K562 (cell line): ENCODE measurements at regions not wholly inside any gene's neighbourhood (a gene's known extent, or its start where the extent isn't known, plus 50 kb on each side); places are given as distances from the start of the nearest gene placed in this dataset.

ENCODE experiments used
- ATAC-seq: fragments of 200-7000 bp; cut with Tn5 transposase; 3 replicates; pipeline ENCODE4 v1.9.1; 2020; ENCODE audit warnings: moderate library complexity
- BruUV-seq: library from RNA; stranded (reverse); fragments of 400-500 nt; replicated peaks from 2 replicates; lab custom pipeline; 2021; lab: Mats Ljungman, UMichigan
- CTCF ChIA-PET: fragments of 300-600 bp; formaldehyde crosslinking; extraction: SDS; loops from one replicate; lab custom pipeline; 2021; ENCODE audit warnings: low intra/inter-chr PET ratio; lab: Yijun Ruan, JAX
- POLR2A ChIA-PET: fragments of 300-600, 350-650 bp; sonication (Branson Sonifier 250); formaldehyde crosslinking; extraction: SDS; loops from one replicate; lab custom pipeline; 2021; ENCODE audit warnings: antibody characterized with exemption, inconsistent platforms; lab: Yijun Ruan, JAX
- DNase-seq, 4 experiments: peaks; one replicate each; pipeline versions ENCODE4 v3.0.0 to v3.0.0-alpha.2; 2011 to 2018; ENCODE audit warnings: low spot score in 3 of 4, mixed read lengths in 3 of 4; ENCODE audit errors: extremely low read depth in 1 of 4
- FAIRE-seq: peaks from 2 replicates; lab custom pipeline; 2011; peaks lifted over from hg19 to GRCh38; lab: Jason Lieb, UNC
- H2AFZ ChIP-seq: 2 replicates; pipeline ENCODE4 v1.6.0; 2011; ENCODE audit warnings: low read depth, low read length, control low read depth, inconsistent platforms
- H3K27ac ChIP-seq: fragments of 200-600 bp; 3 replicates; pipeline ENCODE4 v1.8.0; 2011; ENCODE audit warnings: low read depth, mild to moderate bottlenecking, control low read depth, inconsistent platforms, low read length, moderate library complexity, mixed read lengths; ENCODE audit errors: extremely low read depth
- H3K27me3 ChIP-seq, 2 experiments: fragments of 300-600 bp in 1 of 2; 2 replicates in 1 of 2; 3 replicates in 1 of 2; pipeline versions ENCODE4 v1.6.0 to v1.8.0; 2011; ENCODE audit warnings: inconsistent platforms in 2 of 2, low read length in 2 of 2, mild to moderate bottlenecking in 1 of 2, mixed read lengths in 1 of 2, moderate library complexity in 1 of 2; ENCODE audit not compliant: control insufficient read depth in 2 of 2, insufficient read depth in 2 of 2
- H3K36me3 ChIP-seq: fragments of 300-600 bp; 3 replicates; pipeline ENCODE4 v1.8.0; 2011; ENCODE audit warnings: mild to moderate bottlenecking, low read length, inconsistent platforms; ENCODE audit not compliant: control insufficient read depth, insufficient read depth
- H3K4me1 ChIP-seq, 2 experiments: fragments of 200-600 bp in 1 of 2; replicated peaks in 1 of 2; 2 replicates in 1 of 2; 3 replicates in 1 of 2; pipeline versions ENCODE4 v1.5.1 to v1.8.0; 2011; ENCODE audit warnings: inconsistent platforms in 2 of 2, low read length in 2 of 2, mild to moderate bottlenecking in 1 of 2, mixed read lengths in 1 of 2, moderate library complexity in 1 of 2; ENCODE audit not compliant: control insufficient read depth in 2 of 2, insufficient read depth in 2 of 2
- H3K4me2 ChIP-seq: 2 replicates; pipeline ENCODE4 v1.6.1; 2011; ENCODE audit warnings: low read length, control low read depth, inconsistent platforms, mixed read lengths; ENCODE audit not compliant: insufficient read depth
- H3K4me3 ChIP-seq: fragments of 200-600 bp; sonication (generic), shearing (Covaris generic); 2 replicates; pipeline ENCODE4 v1.5.1; 2016; ENCODE audit warnings: control low read depth, inconsistent platforms
- H3K79me2 ChIP-seq: fragments of 200-600 bp; 3 replicates; pipeline ENCODE4 v1.8.0; 2011; ENCODE audit warnings: low read length, inconsistent platforms; ENCODE audit not compliant: control insufficient read depth, insufficient read depth
- H3K9ac ChIP-seq, 2 experiments: 2 replicates each; pipeline versions ENCODE4 v1.6.0 to v1.6.1; 2011; ENCODE audit warnings: low read depth in 2 of 2, low read length in 2 of 2, control low read depth in 1 of 2, inconsistent platforms in 1 of 2, mild to moderate bottlenecking in 1 of 2, mixed read lengths in 1 of 2; ENCODE audit not compliant: insufficient read depth in 1 of 2
- H3K9me1 ChIP-seq: one replicate; pipeline ENCODE4 v1.6.0; 2011; ENCODE audit warnings: inconsistent platforms, mild to moderate bottlenecking, low read length, moderate library complexity; ENCODE audit not compliant: control insufficient read depth, insufficient read depth
- H3K9me3 ChIP-seq: replicated peaks from 2 replicates; pipeline ENCODE4 v1.5.1; 2011; ENCODE audit warnings: low read depth, low read length, inconsistent platforms; ENCODE audit not compliant: control insufficient read depth, insufficient read depth
- H4K20me1 ChIP-seq: replicated peaks from 2 replicates; pipeline ENCODE4 v1.6.1; 2011; ENCODE audit warnings: low read length, inconsistent platforms, mixed read lengths; ENCODE audit not compliant: control insufficient read depth, insufficient read depth
- ATF1 ChIP-seq, 2 experiments: fragments of 450-650 bp in 1 of 2; IDR thresholded peaks; 2 replicates each; pipeline ENCODE4 v1.6.1; 2016; ENCODE audit warnings: missing compliant biosample characterization in 1 of 2, missing genetic modification characterization in 1 of 2
- BRF1 ChIP-seq: IDR thresholded peaks from 3 replicates; pipeline ENCODE4 v1.6.1; 2011; ENCODE audit warnings: borderline replicate concordance, mild to moderate bottlenecking; ENCODE audit not compliant: insufficient read length; ENCODE audit errors: extremely low read depth
- E2F5 ChIP-seq: sonication (generic); formaldehyde crosslinking; IDR thresholded peaks from 2 replicates; pipeline ENCODE4 v1.8.0; 2022; ENCODE audit warnings: mild to moderate bottlenecking, missing genetic modification reagents
- ELF4 ChIP-seq: fragments of 450-650 bp; formaldehyde crosslinking; IDR thresholded peaks from 2 replicates; pipeline ENCODE4 v1.4.0; 2022; ENCODE audit warnings: missing genetic modification characterization
- FOXJ3 ChIP-seq: sonication (generic); formaldehyde crosslinking; IDR thresholded peaks from 2 replicates; pipeline ENCODE4 v1.4.0; 2020; ENCODE audit warnings: mild to moderate bottlenecking, missing genetic modification reagents
- KDM2B ChIP-seq: fragments of 250-450 bp; sonication (Bioruptor Pico); IDR thresholded peaks from 2 replicates; pipeline ENCODE4 v1.8.0; 2021; ENCODE audit warnings: mild to moderate bottlenecking, moderate library complexity
- NONO ChIP-seq, 2 experiments: fragments of 200-400 bp in 1 of 2; fragments of 450-650 bp in 1 of 2; formaldehyde crosslinking in 1 of 2; IDR thresholded peaks; 2 replicates each; pipeline ENCODE4 v1.6.1; 2017; ENCODE audit warnings: low read depth in 2 of 2, mild to moderate bottlenecking in 2 of 2, moderate library complexity in 2 of 2, low read length in 1 of 2
- PCBP2 ChIP-seq: fragments of 200-400 bp; formaldehyde crosslinking; IDR thresholded peaks from 2 replicates; pipeline ENCODE4 v1.6.1; 2018; ENCODE audit warnings: low read length, low read depth, mild to moderate bottlenecking, moderate library complexity; ENCODE audit not compliant: poor library complexity, severe bottlenecking
- RAD51 ChIP-seq: fragments of 450-650 bp; IDR thresholded peaks from 2 replicates; pipeline ENCODE4 v1.7.1; 2016; ENCODE audit warnings: low read depth, mild to moderate bottlenecking, borderline replicate concordance
- SRF ChIP-seq, 2 experiments: fragments of 250-450, 450-650 bp in 1 of 2; sonication (Bioruptor Pico) in 1 of 2; sonication (generic) in 1 of 2; formaldehyde crosslinking; IDR thresholded peaks; 2 replicates each; pipeline versions ENCODE4 v1.5.0 to v1.5.1; 2020 to 2022; ENCODE audit warnings: mild to moderate bottlenecking in 1 of 2, missing genetic modification reagents in 1 of 2
- SRSF7 ChIP-seq: fragments of 200-400 bp; formaldehyde crosslinking; optimal IDR thresholded peaks from 2 replicates; pipeline ENCODE3; 2017; ENCODE audit warnings: mild to moderate bottlenecking, low read depth, low read length
- ZBTB8A ChIP-seq: fragments of 450-650 bp; IDR thresholded peaks from 2 replicates; pipeline ENCODE4 v1.6.1; 2018; ENCODE audit warnings: mild to moderate bottlenecking, moderate library complexity; ENCODE audit not compliant: partially characterized antibody
- ZNF143 ChIP-seq: sonication (generic); formaldehyde crosslinking; IDR thresholded peaks from 2 replicates; pipeline ENCODE4 v1.9.0; 2022; ENCODE audit warnings: mild to moderate bottlenecking, missing genetic modification reagents
- ZNF232 ChIP-seq: sonication (generic); formaldehyde crosslinking; IDR thresholded peaks from 2 replicates; pipeline ENCODE4 v1.8.0; 2022; ENCODE audit warnings: mild to moderate bottlenecking, missing genetic modification reagents
- ZNF384 ChIP-seq: IDR thresholded peaks from 2 replicates; pipeline ENCODE4 v1.6.1; 2012; ENCODE audit warnings: low read depth, low read length, improper control_type of control experiment
- ZNF511 ChIP-seq: sonication (generic); formaldehyde crosslinking; IDR thresholded peaks from 2 replicates; pipeline ENCODE4 v1.8.0; 2022; ENCODE audit warnings: mild to moderate bottlenecking, missing genetic modification reagents
- WGBS: fragments of 100-300 bp; shearing (Covaris generic); methylation state at CpG from one replicate; pipeline ENCODE4 v1.1.6; 2016; ENCODE audit warnings: low coverage, mixed read lengths; ENCODE audit not compliant: insufficient coverage; ENCODE audit errors: missing lambda C conversion rate; 5-methylcytosine and 5-hydroxymethylcytosine counted together
- in situ Hi-C: fragments of 300-500 bp; cut with MboI; formaldehyde crosslinking; loops from 4 replicates; pipeline ENCODE4 v1.15.0; 2018; ENCODE audit warnings: inconsistent platforms, mixed read lengths
- intact Hi-C: fragments of 100-400 bp; cut with micrococcal nuclease; formaldehyde crosslinking; loops from 2 replicates; pipeline ENCODE4 v1.14.2; 2022
- TF ChIP-seq, protein P1 (sequence below): sonication (generic); formaldehyde crosslinking; IDR thresholded peaks from 2 replicates; pipeline ENCODE4 v1.8.1; 2023; ENCODE audit warnings: mild to moderate bottlenecking, missing genetic modification reagents

- Histone ChIP-seq H2AFZ (no peak overlapping the region), H3K4me2 (no peak overlapping the region), H3K79me2 (no peaks in the 10 kb centered on the region), H4K20me1 (no peaks in the 10 kb centered on the region; the same call in 1 of the 2 replicates), H3K9me1 (no peaks in the 10 kb centered on the region), H3K4me1 (peaks cover 0 to 4% of the 10 kb centered on the region in 2 experiments; a peak in 3 of 5 replicates), H3K9ac (no peak overlapping the region), H3K27ac (no peak overlapping the region)
- DNase-seq: no peak
- in situ Hi-C loops (no loop called here), intact Hi-C loops (no loop called here)
- no peak for ATAC-seq
- no peak for FAIRE-seq
- no peak for TF ChIP-seq ZNF384
- TF ChIP-seq ZNF143 (CRISPR knock-in tag): no peak
- TF ChIP-seq, protein P1, sequence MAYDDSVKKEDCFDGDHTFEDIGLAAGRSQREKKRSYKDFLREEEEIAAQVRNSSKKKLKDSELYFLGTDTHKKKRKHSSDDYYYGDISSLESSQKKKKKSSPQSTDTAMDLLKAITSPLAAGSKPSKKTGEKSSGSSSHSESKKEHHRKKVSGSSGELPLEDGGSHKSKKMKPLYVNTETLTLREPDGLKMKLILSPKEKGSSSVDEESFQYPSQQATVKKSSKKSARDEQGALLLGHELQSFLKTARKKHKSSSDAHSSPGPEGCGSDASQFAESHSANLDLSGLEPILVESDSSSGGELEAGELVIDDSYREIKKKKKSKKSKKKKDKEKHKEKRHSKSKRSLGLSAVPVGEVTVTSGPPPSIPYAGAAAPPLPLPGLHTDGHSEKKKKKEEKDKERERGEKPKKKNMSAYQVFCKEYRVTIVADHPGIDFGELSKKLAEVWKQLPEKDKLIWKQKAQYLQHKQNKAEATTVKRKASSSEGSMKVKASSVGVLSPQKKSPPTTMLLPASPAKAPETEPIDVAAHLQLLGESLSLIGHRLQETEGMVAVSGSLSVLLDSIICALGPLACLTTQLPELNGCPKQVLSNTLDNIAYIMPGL (CRISPR knock-in tag): no peak
- TF ChIP-seq SRSF7: no peak
- TF ChIP-seq BRF1: no peak
- no peak for TF ChIP-seq ZBTB8A
- TF ChIP-seq FOXJ3 (CRISPR knock-in tag): no peak
- TF ChIP-seq SRF (CRISPR knock-in tag; IDR thresholded peaks at IDR 0.05): no peak
- TF ChIP-seq ATF1 (CRISPR knock-in tag; IDR thresholded peaks at IDR 0.05): no peak
- no peak for TF ChIP-seq ATF1 (tag; IDR thresholded peaks at IDR 0.05)
- no peak for TF ChIP-seq ELF4 (CRISPR knock-in tag)
- no peak for TF ChIP-seq NONO (IDR thresholded peaks at IDR 0.05; ENCODE audit: low read depth in 2 of 2, low read length in 1 of 2)
- TF ChIP-seq KDM2B (CRISPR knock-in tag): no peak
- no peak for TF ChIP-seq RAD51
- no peak for TF ChIP-seq E2F5 (CRISPR knock-in tag)
- no peak for TF ChIP-seq PCBP2
- TF ChIP-seq ZNF511 (CRISPR knock-in tag): no peak
- no peak for TF ChIP-seq ZNF232 (CRISPR knock-in tag)
- TF ChIP-seq, all 486 proteins: peak for 0
- POLR2A ChIA-PET: interaction anchor here (0.5 to 1.0 kb wide), 2 partner anchors 20 to 1367 kb away, joined by 3 read pairs; no protein-coding TSS in a partner anchor
- CTCF ChIA-PET: no interaction called here
- no TSS peak for BruUV-seq
- Histone ChIP-seq H3K4me3 (no peak overlapping the region), H3K27me3 (no peaks in the 10 kb centered on the region), H3K9me3 (no peaks in the 10 kb centered on the region; the same call in none of the 2 replicates), H3K36me3 (no peaks in the 10 kb centered on the region)
- 7% methylated on average over 1 of the region's 1 CpG for WGBS
Observed at GRCh38 chr3:33993631-33994030, 195.2 kb downstream of the PDCD6IP start.
